Ishikawa (cell line): ENCODE measurements at regions not wholly inside any gene's neighbourhood (a gene's known extent, or its start where the extent isn't known, plus 50 kb on each side); places are given as distances from the start of the nearest gene placed in this dataset.

Source experiments
- CEBPB ChIP-seq: IDR thresholded peaks from 2 replicates; pipeline ENCODE4 v1.6.1; 2012
- CREB1 ChIP-seq: IDR thresholded peaks from 2 replicates; pipeline ENCODE4 v1.6.1; 2012; ENCODE audit warnings: low read depth
- EGR1 ChIP-seq: IDR thresholded peaks from 2 replicates; pipeline ENCODE4 v1.6.1; 2012
- EP300 ChIP-seq: IDR thresholded peaks from 2 replicates; pipeline ENCODE4 v1.6.1; 2012; ENCODE audit warnings: borderline replicate concordance
- FOXM1 ChIP-seq: IDR thresholded peaks from 2 replicates; pipeline ENCODE4 v1.6.1; 2012; ENCODE audit warnings: low read depth, borderline replicate concordance
- NFIC ChIP-seq: IDR thresholded peaks from 2 replicates; pipeline ENCODE4 v1.6.1; 2012
- RAD21 ChIP-seq: IDR thresholded peaks from 2 replicates; pipeline ENCODE4 v1.6.1; 2012; ENCODE audit warnings: low read depth
- REST ChIP-seq: IDR thresholded peaks from 2 replicates; pipeline ENCODE4 v1.6.1; 2012; ENCODE audit warnings: low read depth, mild to moderate bottlenecking
- TAF1 ChIP-seq: IDR thresholded peaks from 2 replicates; pipeline ENCODE4 v1.6.1; 2012; ENCODE audit warnings: low read depth, mild to moderate bottlenecking
- TCF12 ChIP-seq: IDR thresholded peaks from 2 replicates; pipeline ENCODE4 v1.6.1; 2012; ENCODE audit warnings: low read depth
- TEAD4 ChIP-seq: IDR thresholded peaks from 2 replicates; pipeline ENCODE4 v1.6.1; 2012
- YY1 ChIP-seq: IDR thresholded peaks from 2 replicates; pipeline ENCODE4 v1.6.1; 2012; ENCODE audit warnings: low read depth
- ZBTB7A ChIP-seq: IDR thresholded peaks from 2 replicates; pipeline ENCODE4 v1.6.1; 2012; ENCODE audit warnings: low read depth
- TF ChIP-seq, protein P1 (sequence below): IDR thresholded peaks from 2 replicates; pipeline ENCODE4 v1.6.1; 2012
- TF ChIP-seq, protein P2 (sequence below): IDR thresholded peaks from 2 replicates; pipeline ENCODE4 v1.6.1; 2012

- TF ChIP-seq TEAD4 (no peak), YY1 (no peak), TAF1 (no peak), RAD21 (no peak)
- TF ChIP-seq, protein P1, sequence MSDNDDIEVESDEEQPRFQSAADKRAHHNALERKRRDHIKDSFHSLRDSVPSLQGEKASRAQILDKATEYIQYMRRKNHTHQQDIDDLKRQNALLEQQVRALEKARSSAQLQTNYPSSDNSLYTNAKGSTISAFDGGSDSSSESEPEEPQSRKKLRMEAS, result no peak
Measured at GRCh38 chr11:119934267-119934666, 203.6 kb downstream of the TRIM29 start.

DNA sequence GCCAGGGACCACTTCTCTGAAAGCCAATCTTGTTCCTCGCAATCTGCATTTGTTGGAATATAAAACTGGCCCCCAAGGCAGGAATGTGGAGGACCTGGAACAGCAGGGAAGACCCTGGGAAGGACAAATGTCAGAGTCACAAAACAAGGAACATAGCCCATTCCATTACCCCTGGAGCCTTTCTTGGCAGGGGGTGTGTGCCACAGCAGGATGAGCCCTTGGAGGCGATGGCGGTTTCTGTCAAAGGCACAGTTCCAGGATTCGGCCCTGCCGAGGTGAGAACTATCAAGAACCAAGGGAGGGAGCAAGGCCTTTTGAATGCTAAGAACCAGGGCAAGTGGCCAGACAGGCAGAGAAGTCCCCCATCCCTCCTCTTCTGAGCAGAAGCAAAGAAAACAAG, 204.3 kb downstream of the TRIM29 start:
- no peak for TF ChIP-seq YY1
- TF ChIP-seq REST, result no peak
- no peak for TF ChIP-seq TCF12
- TF ChIP-seq FOXM1, result no peak
- TF ChIP-seq, protein P1, result no peak
- no peak for TF ChIP-seq RAD21
- TF ChIP-seq CREB1, result no peak
- no peak for TF ChIP-seq NFIC
- no peak for TF ChIP-seq CEBPB
- no peak for TF ChIP-seq TAF1
- TF ChIP-seq EP300, result no peak
- no peak for TF ChIP-seq ZBTB7A
- TF ChIP-seq, protein P2, sequence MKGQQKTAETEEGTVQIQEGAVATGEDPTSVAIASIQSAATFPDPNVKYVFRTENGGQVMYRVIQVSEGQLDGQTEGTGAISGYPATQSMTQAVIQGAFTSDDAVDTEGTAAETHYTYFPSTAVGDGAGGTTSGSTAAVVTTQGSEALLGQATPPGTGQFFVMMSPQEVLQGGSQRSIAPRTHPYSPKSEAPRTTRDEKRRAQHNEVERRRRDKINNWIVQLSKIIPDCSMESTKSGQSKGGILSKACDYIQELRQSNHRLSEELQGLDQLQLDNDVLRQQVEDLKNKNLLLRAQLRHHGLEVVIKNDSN, result no peak
- TF ChIP-seq EGR1, result no peak
- no peak for TF ChIP-seq TEAD4

DNA sequence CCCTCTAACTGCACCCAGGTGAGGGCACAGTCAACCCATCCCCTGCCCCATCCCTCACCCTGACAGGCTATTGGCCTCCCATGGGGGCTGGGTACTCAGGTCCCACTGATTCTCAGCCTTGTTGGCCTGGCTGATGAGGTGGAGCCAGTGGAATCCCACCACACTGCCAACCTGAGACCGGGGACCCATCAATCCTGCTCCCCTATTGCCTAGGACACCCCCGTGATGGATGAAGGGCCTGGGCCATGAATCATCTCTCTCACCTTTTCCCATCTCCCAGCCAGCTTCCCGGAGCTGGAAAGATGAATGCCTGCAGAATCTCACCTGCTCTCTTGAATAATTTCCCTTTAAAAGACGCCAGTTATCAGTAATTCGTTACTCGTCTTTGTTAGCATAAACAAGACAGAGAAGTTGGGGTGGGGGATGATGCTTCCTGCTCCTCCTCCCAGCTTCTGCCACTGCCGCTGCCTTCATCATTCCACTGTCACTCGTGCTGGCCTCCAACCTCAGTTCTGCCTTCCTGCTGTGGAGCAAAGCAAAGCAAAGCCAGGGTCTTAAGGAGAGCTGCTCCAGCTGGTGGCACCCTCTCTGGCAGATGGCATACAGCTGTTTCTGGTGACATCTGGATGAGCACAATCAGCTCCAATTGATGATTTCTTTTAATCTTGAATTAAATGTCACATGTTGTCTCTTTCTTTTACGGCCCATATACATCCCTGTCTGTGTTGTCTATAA, 204.0 kb upstream of the NECTIN1 start:
- TF ChIP-seq CREB1 (no peak), CEBPB (no peak), RAD21 (no peak), TCF12 (no peak), NFIC (no peak), YY1 (no peak), ZBTB7A (no peak)

- TF ChIP-seq YY1 (no peak), TCF12 (no peak), TAF1 (no peak), ZBTB7A (no peak), REST (no peak), FOXM1 (no peak), CREB1 (no peak), EGR1 (no peak), EP300 (no peak), NFIC (no peak), CEBPB (no peak), RAD21 (no peak), TEAD4 (no peak)
- TF ChIP-seq, protein P2, result no peak
- TF ChIP-seq, protein P1, result no peak
Measured at GRCh38 chr11:119928047-119928446, 199.0 kb upstream of the NECTIN1 start.

DNA sequence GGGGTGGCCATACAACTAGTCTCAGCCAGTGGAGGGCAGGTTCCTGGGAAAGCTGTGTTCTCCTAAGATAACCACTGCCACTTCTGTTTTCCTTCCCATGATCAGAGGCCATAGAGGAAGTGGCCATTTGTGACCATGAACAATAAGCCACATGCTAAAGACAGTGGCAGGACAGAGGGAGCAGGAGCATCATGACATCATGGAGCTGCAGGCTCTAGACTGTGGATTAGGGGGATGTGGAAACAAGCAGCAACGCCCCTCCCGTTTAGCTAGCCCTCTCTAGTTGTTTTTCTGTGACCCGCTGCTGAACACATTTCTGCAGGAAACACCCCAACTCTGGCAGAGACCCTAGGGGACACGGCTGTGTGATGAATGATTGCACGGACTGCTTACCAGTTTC, 195.0 kb upstream of the NECTIN1 start:
- TF ChIP-seq, protein P1, result no peak
- TF ChIP-seq EGR1, result no peak
- no peak for TF ChIP-seq FOXM1
- TF ChIP-seq, protein P2, result no peak
- no peak for TF ChIP-seq TAF1
- no peak for TF ChIP-seq CEBPB
- no peak for TF ChIP-seq CREB1
